ENCODE measurements at regions not wholly inside any gene's neighbourhood (a gene's known extent, or its start where the extent isn't known, plus 50 kb on each side); places are given as distances from the start of the nearest gene placed in this dataset.

GRCh38 chrX:57984620-57985019 is 74.4 kb upstream of the ZXDA start (continued):
- TF ChIP-seq NFE2 (CRISPR knock-in tag; IDR thresholded peaks at IDR 0.05) (no peak), ZNF44 (CRISPR knock-in tag; IDR thresholded peaks at IDR 0.05) (no peak), HMG20B (CRISPR knock-in tag; conservative IDR thresholded peaks at IDR 0.05) (no peak), CAMTA2 (CRISPR knock-in tag; IDR thresholded peaks at IDR 0.05; ENCODE audit: borderline replicate concordance) (no peak), ZFX (CRISPR knock-in tag; IDR thresholded peaks at IDR 0.05; ENCODE audit: low read depth) (no peak), NR2C2 (CRISPR knock-in tag; IDR thresholded peaks at IDR 0.05; ENCODE audit: borderline replicate concordance) (no peak), ZNF292 (CRISPR knock-in tag; IDR thresholded peaks at IDR 0.05; ENCODE audit: borderline replicate concordance, low read depth) (no peak)

- no peaks in the 10 kb centered on the region for H4K20me1 ChIP-seq (ENCODE audit: insufficient read depth, low read length)
- in situ Hi-C loops (cut with HindIII; ENCODE audit: extremely low pct_ligation_motif_present, low pct_unique_long_range_greater_than_20kb) (no loop called here), intact Hi-C loops (cut with micrococcal nuclease; ENCODE audit: unreplicated experiment) (loop anchor here (2.0 kb wide), 1 partner anchor 49 kb away; no protein-coding TSS in a partner anchor)
- POLR2A ChIA-PET: no interaction called here
- no peak overlapping the region for H3K9ac ChIP-seq (ENCODE audit: insufficient read depth, low read depth, low read length)
- H3K4me1 ChIP-seq (ENCODE audit: insufficient read depth, low read length): no peaks in the 10 kb centered on the region
- no peak overlapping the region for H2AFZ ChIP-seq (ENCODE audit: low read length)
- H3K4me2 ChIP-seq (ENCODE audit: low read depth, low read length): no peak overlapping the region
- ATAC-seq (peak; percentile 64; the same call in 2 of the 3 replicates), DNase-seq (ENCODE audit: low spot score) (peak; percentile 0), FAIRE-seq (peak; percentile 76)
- no peak overlapping the region for H3K4me3 ChIP-seq (replicated peaks in 1 of 3; ENCODE audit: insufficient read depth in 1 of 3, low read depth in 2 of 3, low read length in 3 of 3)
- no peaks in the 10 kb centered on the region for H3K9me3 ChIP-seq (ENCODE audit: low read length)
- no TSS peak for BruUV-seq (replicated peaks)
- CTCF ChIA-PET (ENCODE audit: low intra/inter-chr PET ratio, low total read pairs): no interaction called here
- WGBS (ENCODE audit: low lambda C conversion rate): 0% methylated on average over 1 of the region's 6 CpGs
- TF ChIP-seq THAP11 (CRISPR knock-in tag; IDR thresholded peaks at IDR 0.05) (no peak), SMAD1 (CRISPR knock-in tag; IDR thresholded peaks at IDR 0.05; ENCODE audit: borderline replicate concordance, low read depth) (no peak), ZNF121 (CRISPR knock-in tag; IDR thresholded peaks at IDR 0.05) (no peak), STAG1 (CRISPR knock-in tag; IDR thresholded peaks at IDR 0.05) (peak; percentile 27), ZNF746 (CRISPR knock-in tag; IDR thresholded peaks at IDR 0.05) (no peak), YY1 (IDR thresholded peaks at IDR 0.05; ENCODE audit: insufficient read depth, insufficient replicate concordance, low read depth, low read length) (no peak), ZNF468 (CRISPR knock-in tag; IDR thresholded peaks at IDR 0.05) (no peak), CC2D1A (CRISPR knock-in tag; IDR thresholded peaks at IDR 0.05) (no peak), ELF4 (CRISPR knock-in tag; IDR thresholded peaks at IDR 0.05; ENCODE audit: borderline replicate concordance) (no peak), GZF1 (CRISPR knock-in tag; IDR thresholded peaks at IDR 0.05) (no peak), ZNF878 (CRISPR knock-in tag; IDR thresholded peaks at IDR 0.05) (no peak), FIP1L1 (IDR thresholded peaks at IDR 0.05; ENCODE audit: borderline replicate concordance, insufficient read depth, low read depth, low read length) (no peak), ZMAT3 (CRISPR knock-in tag; conservative IDR thresholded peaks at IDR 0.05) (no peak)
- TF ChIP-seq, protein P1, sequence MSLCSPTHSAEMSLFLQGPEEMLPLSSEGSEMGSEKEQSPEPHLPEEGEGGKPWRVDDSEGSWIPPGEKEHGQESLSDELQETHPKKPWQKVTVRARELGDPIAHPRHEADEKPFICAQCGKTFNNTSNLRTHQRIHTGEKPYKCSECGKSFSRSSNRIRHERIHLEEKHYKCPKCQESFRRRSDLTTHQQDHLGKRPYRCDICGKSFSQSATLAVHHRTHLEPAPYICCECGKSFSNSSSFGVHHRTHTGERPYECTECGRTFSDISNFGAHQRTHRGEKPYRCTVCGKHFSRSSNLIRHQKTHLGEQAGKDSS (CRISPR knock-in tag; IDR thresholded peaks at IDR 0.05; ENCODE audit: borderline replicate concordance, low read depth): no peak
- TF ChIP-seq, protein P2, sequence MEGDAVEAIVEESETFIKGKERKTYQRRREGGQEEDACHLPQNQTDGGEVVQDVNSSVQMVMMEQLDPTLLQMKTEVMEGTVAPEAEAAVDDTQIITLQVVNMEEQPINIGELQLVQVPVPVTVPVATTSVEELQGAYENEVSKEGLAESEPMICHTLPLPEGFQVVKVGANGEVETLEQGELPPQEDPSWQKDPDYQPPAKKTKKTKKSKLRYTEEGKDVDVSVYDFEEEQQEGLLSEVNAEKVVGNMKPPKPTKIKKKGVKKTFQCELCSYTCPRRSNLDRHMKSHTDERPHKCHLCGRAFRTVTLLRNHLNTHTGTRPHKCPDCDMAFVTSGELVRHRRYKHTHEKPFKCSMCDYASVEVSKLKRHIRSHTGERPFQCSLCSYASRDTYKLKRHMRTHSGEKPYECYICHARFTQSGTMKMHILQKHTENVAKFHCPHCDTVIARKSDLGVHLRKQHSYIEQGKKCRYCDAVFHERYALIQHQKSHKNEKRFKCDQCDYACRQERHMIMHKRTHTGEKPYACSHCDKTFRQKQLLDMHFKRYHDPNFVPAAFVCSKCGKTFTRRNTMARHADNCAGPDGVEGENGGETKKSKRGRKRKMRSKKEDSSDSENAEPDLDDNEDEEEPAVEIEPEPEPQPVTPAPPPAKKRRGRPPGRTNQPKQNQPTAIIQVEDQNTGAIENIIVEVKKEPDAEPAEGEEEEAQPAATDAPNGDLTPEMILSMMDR (CRISPR knock-in tag; IDR thresholded peaks at IDR 0.05): 0 out of 2 replicates have a peak, but pooled peaks have one; percentile 12
- H3K79me2 ChIP-seq (ENCODE audit: insufficient read depth, low read length): no peaks in the 10 kb centered on the region
- H3K27me3 ChIP-seq (ENCODE audit: control insufficient read depth in 1 of 2, insufficient read depth in 2 of 2, low read length in 2 of 2): no peaks in the 10 kb centered on the region
- no peaks in the 10 kb centered on the region for H3K36me3 ChIP-seq (replicated peaks in 1 of 2; ENCODE audit: control insufficient read depth in 1 of 2, insufficient read depth in 2 of 2, low read length in 2 of 2)
- H3K27ac ChIP-seq (ENCODE audit: extremely low read length, insufficient read depth, low read length): no peak overlapping the region
Observed at GRCh38 chrX:57977992-57978391, 67.7 kb upstream of the ZXDA start.

Data from HepG2 (cell line).